Astrocyte (in vitro differentiated cells and primary cell): ENCODE measurements at regions not wholly inside any gene's neighbourhood (a gene's known extent, or its start where the extent isn't known, plus 50 kb on each side); places are given as distances from the start of the nearest gene placed in this dataset.

Source experiments
- DNase-seq: peaks from one replicate; pipeline ENCODE4 v3.0.0-alpha.2; 2010; ENCODE audit warnings: low read depth
- FAIRE-seq: peaks from 2 replicates; lab custom pipeline; 2011; peaks lifted over from hg19 to GRCh38; lab: Jason Lieb, UNC
- H2AFZ ChIP-seq: 2 replicates; pipeline ENCODE4 v1.6.0; 2012; ENCODE audit warnings: low read depth, low read length, inconsistent platforms
- H3K27ac ChIP-seq: 2 replicates; pipeline ENCODE4 v1.5.1; 2011; ENCODE audit warnings: low read depth, low read length, inconsistent platforms
- H3K27me3 ChIP-seq: 2 replicates; pipeline ENCODE4 v1.6.0; 2011; ENCODE audit warnings: low read length, inconsistent platforms; ENCODE audit not compliant: insufficient read depth
- H3K36me3 ChIP-seq: 2 replicates; pipeline ENCODE4 v1.5.1; 2011; ENCODE audit warnings: low read length, inconsistent platforms; ENCODE audit not compliant: insufficient read depth
- H3K4me1 ChIP-seq: 2 replicates; pipeline ENCODE4 v1.5.1; 2011; ENCODE audit warnings: low read length, inconsistent platforms; ENCODE audit not compliant: insufficient read depth
- H3K4me2 ChIP-seq: 2 replicates; pipeline ENCODE4 v1.6.0; 2012; ENCODE audit warnings: low read length, inconsistent platforms
- H3K4me3 ChIP-seq: 2 replicates; pipeline ENCODE4 v1.5.1; 2011; ENCODE audit warnings: low read depth, mild to moderate bottlenecking, low read length, inconsistent platforms; ENCODE audit not compliant: insufficient read depth
- H3K79me2 ChIP-seq: 2 replicates; pipeline ENCODE4 v1.6.0; 2012; ENCODE audit warnings: mild to moderate bottlenecking, low read length, inconsistent platforms; ENCODE audit not compliant: insufficient read depth
- H3K9ac ChIP-seq: 2 replicates; pipeline ENCODE4 v1.6.0; 2012; ENCODE audit warnings: mild to moderate bottlenecking, low read length, inconsistent platforms
- H3K9me3 ChIP-seq: 2 replicates; pipeline ENCODE4 v1.5.1; 2012; ENCODE audit warnings: low read depth, mild to moderate bottlenecking, low read length, inconsistent platforms; ENCODE audit not compliant: insufficient read depth
- H4K20me1 ChIP-seq: 2 replicates; pipeline ENCODE4 v1.6.0; 2012; ENCODE audit warnings: low read length, inconsistent platforms; ENCODE audit not compliant: insufficient read depth
- H3K27ac Mint-ChIP-seq: one replicate; pipeline ENCODE4 v1.8.0; 2021; ENCODE audit warnings: mild to moderate bottlenecking, mixed read lengths; ENCODE audit not compliant: unreplicated experiment
- H3K27me3 Mint-ChIP-seq: one replicate; pipeline ENCODE4 v1.8.0; 2021; ENCODE audit warnings: low read depth, mixed read lengths; ENCODE audit not compliant: unreplicated experiment
- H3K36me3 Mint-ChIP-seq: one replicate; pipeline ENCODE4 v1.8.0; 2021; ENCODE audit warnings: low read depth, mixed read lengths; ENCODE audit not compliant: unreplicated experiment
- H3K4me1 Mint-ChIP-seq: one replicate; pipeline ENCODE4 v1.8.0; 2021; ENCODE audit warnings: low read depth, mixed read lengths; ENCODE audit not compliant: unreplicated experiment
- H3K4me3 Mint-ChIP-seq: one replicate; pipeline ENCODE4 v1.8.0; 2021; ENCODE audit warnings: mild to moderate bottlenecking, moderate library complexity, mixed read lengths; ENCODE audit not compliant: unreplicated experiment
- H3K9me3 Mint-ChIP-seq: one replicate; pipeline ENCODE4 v1.8.0; 2021; ENCODE audit warnings: mild to moderate bottlenecking, mixed read lengths; ENCODE audit not compliant: unreplicated experiment
- EZH2 ChIP-seq: IDR thresholded peaks from 2 replicates; pipeline ENCODE4 v1.6.1; 2012; ENCODE audit warnings: mild to moderate bottlenecking, low read length, inconsistent platforms; ENCODE audit not compliant: insufficient read depth
- TF ChIP-seq, protein P1 (sequence below): IDR thresholded peaks from 2 replicates; pipeline ENCODE4 v1.5.1; 2011; ENCODE audit warnings: low read depth, mild to moderate bottlenecking, inconsistent platforms, low read length, moderate library complexity; ENCODE audit not compliant: insufficient read depth

DNA sequence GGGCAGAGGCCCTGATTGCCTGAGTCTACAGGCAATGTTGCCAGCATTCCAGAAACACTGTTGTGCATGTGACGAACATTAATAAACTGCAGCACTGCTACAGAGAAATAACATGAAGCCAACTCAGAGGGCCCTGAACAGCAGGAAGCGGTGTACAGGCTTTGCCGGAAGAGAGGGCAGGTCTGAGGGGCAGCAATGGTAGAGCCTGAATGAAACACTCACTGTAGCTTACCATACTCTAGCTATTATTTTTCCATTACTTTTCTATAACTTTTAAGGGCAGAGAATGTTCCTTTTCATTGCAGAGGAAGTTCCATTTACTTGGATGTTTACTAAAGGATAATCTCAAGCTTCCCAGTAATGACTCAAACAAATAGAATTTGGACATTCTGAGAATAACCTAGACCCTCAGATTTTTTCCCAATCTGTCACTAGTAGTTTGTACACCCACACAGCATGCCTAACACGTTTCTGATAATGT is 150.4 kb downstream of the MTX2 start:
- FAIRE-seq (peak; percentile 72), DNase-seq (peak; percentile 89)
- Histone ChIP-seq H3K4me2 (peak overlapping the region; percentile 69), H3K36me3 (no peaks in the 10 kb centered on the region), H3K4me1 (peaks cover 26% of the 10 kb centered on the region), H3K9me3 (no peaks in the 10 kb centered on the region), H2AFZ (peak overlapping the region; percentile 58), H3K27ac (peak overlapping the region; percentile 97), H3K9ac (peak overlapping the region; percentile 74), H3K79me2 (no peaks in the 10 kb centered on the region), H4K20me1 (no peaks in the 10 kb centered on the region), H3K27me3 (no peaks in the 10 kb centered on the region), H3K4me3 (no peak overlapping the region)
- Mint-ChIP-seq H3K27ac (peak overlapping the region; percentile 95), H3K27me3 (peaks cover 3% of the 10 kb centered on the region), H3K36me3 (no peaks in the 10 kb centered on the region), H3K4me1 (peaks cover 33% of the 10 kb centered on the region), H3K4me3 (no peak overlapping the region), H3K9me3 (no peaks in the 10 kb centered on the region)
- no peak for TF ChIP-seq EZH2
- TF ChIP-seq, protein P1, sequence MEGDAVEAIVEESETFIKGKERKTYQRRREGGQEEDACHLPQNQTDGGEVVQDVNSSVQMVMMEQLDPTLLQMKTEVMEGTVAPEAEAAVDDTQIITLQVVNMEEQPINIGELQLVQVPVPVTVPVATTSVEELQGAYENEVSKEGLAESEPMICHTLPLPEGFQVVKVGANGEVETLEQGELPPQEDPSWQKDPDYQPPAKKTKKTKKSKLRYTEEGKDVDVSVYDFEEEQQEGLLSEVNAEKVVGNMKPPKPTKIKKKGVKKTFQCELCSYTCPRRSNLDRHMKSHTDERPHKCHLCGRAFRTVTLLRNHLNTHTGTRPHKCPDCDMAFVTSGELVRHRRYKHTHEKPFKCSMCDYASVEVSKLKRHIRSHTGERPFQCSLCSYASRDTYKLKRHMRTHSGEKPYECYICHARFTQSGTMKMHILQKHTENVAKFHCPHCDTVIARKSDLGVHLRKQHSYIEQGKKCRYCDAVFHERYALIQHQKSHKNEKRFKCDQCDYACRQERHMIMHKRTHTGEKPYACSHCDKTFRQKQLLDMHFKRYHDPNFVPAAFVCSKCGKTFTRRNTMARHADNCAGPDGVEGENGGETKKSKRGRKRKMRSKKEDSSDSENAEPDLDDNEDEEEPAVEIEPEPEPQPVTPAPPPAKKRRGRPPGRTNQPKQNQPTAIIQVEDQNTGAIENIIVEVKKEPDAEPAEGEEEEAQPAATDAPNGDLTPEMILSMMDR: no peak

DNA sequence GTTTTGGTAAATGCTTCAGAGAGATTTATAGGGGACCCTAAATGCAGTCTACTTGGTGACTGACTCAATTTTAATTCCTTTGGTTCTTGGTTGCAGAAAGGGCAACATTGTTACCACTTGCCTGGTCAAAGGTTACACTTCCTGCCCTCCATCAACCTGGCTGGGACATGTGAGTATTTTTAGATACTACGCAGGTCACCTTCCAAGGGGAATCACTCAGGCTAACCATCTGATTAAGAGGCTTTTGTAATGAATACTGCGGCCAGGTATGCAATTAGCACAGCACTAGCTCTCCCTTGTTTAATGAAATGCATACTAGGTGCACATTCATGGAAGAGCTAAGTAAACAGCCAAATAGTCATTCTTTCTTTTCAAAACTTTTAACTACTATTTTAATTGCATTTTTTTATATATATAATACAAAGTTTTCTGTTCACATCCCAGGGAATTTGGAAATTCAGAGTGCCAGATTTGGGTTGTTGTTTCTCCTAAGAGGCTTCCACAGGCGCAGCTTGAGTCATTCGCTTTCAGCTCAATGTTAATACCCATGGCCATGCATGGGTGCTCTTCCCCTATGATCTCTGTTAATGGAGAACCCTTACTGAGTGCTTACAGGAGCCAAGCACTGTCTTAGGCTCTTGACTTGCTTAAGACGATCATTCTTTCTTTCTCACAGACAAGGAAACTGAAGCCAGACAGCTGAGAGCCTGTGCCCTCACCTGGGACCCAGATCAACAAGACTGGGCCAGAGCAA is 152.2 kb downstream of the MTX2 start:
- no peaks in the 10 kb centered on the region for H3K36me3 ChIP-seq
- Mint-ChIP-seq H3K27me3 (no peaks in the 10 kb centered on the region), H3K27ac (peak overlapping the region; percentile 26), H3K9me3 (no peaks in the 10 kb centered on the region), H3K4me1 (peaks cover 33% of the 10 kb centered on the region), H3K4me3 (no peak overlapping the region), H3K36me3 (no peaks in the 10 kb centered on the region)
- DNase-seq (peak; percentile 71), FAIRE-seq (no peak)
- H4K20me1 ChIP-seq: no peaks in the 10 kb centered on the region
- H3K9me3 ChIP-seq: no peaks in the 10 kb centered on the region
- TF ChIP-seq EZH2: no peak
- TF ChIP-seq, protein P1: no peak
- H3K9ac ChIP-seq: no peak overlapping the region
- no peak overlapping the region for H2AFZ ChIP-seq
- H3K4me1 ChIP-seq: peaks cover 26% of the 10 kb centered on the region
- no peaks in the 10 kb centered on the region for H3K79me2 ChIP-seq
- H3K27ac ChIP-seq: peak overlapping the region; percentile 97
- H3K4me3 ChIP-seq: no peak overlapping the region
- no peaks in the 10 kb centered on the region for H3K27me3 ChIP-seq
- H3K4me2 ChIP-seq: no peak overlapping the region

DNA sequence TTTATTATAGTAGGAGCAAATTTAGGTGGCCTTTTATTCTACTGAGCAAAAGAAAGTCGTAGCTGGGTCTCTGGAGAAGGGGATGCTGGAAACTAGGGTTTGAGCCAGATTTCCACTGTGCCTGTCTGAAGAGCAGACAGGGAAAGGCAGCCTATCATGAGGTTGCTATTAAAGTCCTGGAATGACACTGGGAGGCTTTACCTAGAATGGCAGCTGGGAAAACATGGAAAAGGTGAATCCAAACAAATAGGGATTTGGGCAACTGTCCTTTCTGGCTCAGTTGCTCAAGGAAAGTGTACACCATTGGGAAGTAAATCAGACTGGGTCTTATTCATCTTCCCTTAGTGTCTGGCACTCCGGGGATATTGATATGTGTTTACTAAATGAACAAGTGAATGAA is 154.6 kb downstream of the MTX2 start:
- Histone ChIP-seq H3K79me2 (no peaks in the 10 kb centered on the region), H4K20me1 (no peaks in the 10 kb centered on the region), H3K9ac (no peak overlapping the region), H3K4me3 (no peak overlapping the region), H3K36me3 (no peaks in the 10 kb centered on the region), H3K4me2 (no peak overlapping the region), H3K4me1 (peaks cover 24% of the 10 kb centered on the region), H3K27me3 (no peaks in the 10 kb centered on the region), H3K9me3 (no peaks in the 10 kb centered on the region), H3K27ac (no peak overlapping the region), H2AFZ (no peak overlapping the region)
- peaks cover 26% of the 10 kb centered on the region for H3K4me1 Mint-ChIP-seq
- no peak overlapping the region for H3K4me3 Mint-ChIP-seq
- DNase-seq (no peak), FAIRE-seq (no peak)
- no peak for TF ChIP-seq EZH2
- TF ChIP-seq, protein P1: no peak
- no peaks in the 10 kb centered on the region for H3K36me3 Mint-ChIP-seq
- peaks cover 2% of the 10 kb centered on the region for H3K27me3 Mint-ChIP-seq
- no peak overlapping the region for H3K27ac Mint-ChIP-seq
- no peaks in the 10 kb centered on the region for H3K9me3 Mint-ChIP-seq
